NCI-H2171 (cell line): ENCODE measurements at regions not wholly inside any gene's neighbourhood (a gene's known extent, or its start where the extent isn't known, plus 50 kb on each side); places are given as distances from the start of the nearest gene placed in this dataset.

Experiments
- DNase-seq: peaks from one replicate; lab custom pipeline; 2025; lab: John Stamatoyannopoulos, UW

DNA sequence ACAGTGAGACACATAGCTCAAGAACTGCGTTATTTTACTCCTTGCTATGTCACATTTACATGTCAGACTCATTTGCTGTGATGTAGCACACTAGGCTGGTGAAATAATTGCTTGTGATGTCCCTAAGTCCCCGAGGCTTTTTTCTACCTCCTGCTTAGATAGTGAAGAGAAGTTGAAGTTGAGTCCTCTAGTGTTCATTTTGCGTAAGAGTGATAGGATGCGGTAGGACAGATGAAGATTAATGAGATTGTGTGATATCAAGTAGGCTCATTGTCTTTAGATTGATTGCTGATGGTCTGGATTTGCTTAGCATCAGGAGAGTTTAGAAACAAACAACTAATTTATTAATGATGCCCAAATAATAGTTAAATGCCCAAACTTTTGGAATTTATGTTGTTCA, 173.6 kb upstream of the NUDT6 start:
- no peak for DNase-seq

DNA sequence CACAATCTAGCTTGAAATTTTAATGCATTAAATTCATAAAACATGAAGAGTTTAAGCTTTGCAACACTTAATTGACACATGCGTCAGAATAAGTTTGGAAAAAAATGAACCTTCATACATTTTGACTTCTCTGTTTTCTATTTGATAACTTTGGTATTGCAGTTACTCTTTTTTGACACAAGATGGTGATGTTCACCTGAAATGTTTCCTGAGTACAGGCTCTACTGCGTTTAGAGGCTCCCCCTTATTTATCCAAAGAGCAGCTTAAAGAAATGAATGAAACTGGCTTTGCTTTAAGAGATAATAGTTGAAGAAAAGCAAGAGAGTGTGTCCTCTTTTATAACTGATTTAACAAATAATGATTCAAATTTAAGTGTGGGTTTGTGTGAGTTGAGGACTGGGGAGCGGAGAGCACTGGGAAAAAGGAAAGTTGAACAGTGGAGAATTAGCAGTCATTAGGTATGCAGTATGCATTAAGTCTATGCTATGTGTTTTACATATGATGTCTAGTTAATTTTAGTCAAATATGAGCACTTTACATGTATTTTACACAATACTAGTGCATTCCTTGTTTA, 180.6 kb upstream of the NUDT6 start:
- DNase-seq: no peak

GRCh38 chr4:123104310-123105025, 182.1 kb upstream of the NUDT6 start:
- DNase-seq: no peak

- DNase-seq: no peak
Measured at GRCh38 chr4:123105026-123105420, 182.6 kb upstream of the NUDT6 start.

GRCh38 chr4:123106747-123107146, 184.3 kb upstream of the NUDT6 start:
- DNase-seq: no peak

DNA sequence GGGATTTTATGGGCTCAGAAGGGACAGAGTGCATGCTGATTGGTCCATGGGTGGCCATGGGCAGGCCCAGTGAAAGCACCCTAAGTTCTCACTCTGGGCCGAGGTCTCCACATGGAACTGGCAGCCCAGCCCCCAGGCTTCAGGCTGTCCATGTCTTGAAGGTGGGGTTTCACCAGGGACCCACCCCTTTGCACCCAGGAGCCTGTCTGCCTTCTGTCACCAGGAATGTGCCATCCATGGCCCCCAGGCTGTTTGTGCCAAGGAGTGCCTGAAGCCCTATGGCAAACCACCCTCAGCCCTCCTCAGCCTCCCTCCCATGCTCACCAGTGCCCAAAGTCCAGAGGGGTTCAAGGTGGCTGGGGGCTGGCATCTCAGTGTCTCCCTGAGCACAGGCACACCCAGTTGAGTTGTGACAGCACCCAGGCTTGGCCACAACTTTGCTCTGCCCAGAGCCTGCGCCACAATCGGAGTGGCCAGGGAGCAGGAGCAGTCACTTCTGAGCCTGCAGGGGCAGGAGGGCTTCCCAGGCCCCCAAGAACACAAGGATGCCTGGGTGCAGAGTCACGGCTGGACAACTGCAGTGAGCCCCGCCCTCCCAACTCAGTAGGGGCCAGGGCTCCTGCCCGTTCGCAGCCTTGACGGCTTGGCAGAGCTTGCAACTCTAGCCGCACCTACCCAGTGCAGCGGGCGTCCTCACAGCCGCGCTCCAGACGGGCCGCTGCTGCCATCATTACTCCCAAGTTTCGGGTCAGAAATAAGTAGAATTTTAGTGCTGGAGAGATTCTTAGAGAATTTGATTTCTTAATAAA, 185.3 kb upstream of the NUDT6 start:
- no peak for DNase-seq

GRCh38 chr4:123109139-123109538, 186.7 kb upstream of the NUDT6 start:
- no peak for DNase-seq

GRCh38 chr4:123110147-123110546, 187.8 kb upstream of the NUDT6 start:
- no peak for DNase-seq

DNA sequence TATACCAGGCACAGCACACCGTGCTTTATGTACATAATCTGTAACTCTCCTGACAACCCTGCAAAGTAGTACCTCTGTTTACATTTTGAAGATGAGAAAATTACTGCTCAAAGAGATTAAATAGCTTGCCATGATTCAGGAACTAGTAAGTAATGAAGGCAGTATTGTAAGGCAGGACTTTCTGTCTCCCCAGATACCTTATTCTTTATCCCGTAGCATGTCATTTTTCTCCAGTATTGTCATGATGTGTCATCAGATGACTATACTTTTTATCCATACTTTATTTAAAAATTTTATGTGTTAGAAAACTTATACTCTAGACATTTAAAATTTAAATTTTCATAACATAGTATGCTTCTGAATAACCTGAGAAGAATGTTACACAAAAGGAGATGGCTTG, 188.3 kb upstream of the NUDT6 start:
- DNase-seq: no peak

GRCh38 chr4:123113155-123113554, 190.8 kb upstream of the NUDT6 start:
- DNase-seq: no peak

DNA sequence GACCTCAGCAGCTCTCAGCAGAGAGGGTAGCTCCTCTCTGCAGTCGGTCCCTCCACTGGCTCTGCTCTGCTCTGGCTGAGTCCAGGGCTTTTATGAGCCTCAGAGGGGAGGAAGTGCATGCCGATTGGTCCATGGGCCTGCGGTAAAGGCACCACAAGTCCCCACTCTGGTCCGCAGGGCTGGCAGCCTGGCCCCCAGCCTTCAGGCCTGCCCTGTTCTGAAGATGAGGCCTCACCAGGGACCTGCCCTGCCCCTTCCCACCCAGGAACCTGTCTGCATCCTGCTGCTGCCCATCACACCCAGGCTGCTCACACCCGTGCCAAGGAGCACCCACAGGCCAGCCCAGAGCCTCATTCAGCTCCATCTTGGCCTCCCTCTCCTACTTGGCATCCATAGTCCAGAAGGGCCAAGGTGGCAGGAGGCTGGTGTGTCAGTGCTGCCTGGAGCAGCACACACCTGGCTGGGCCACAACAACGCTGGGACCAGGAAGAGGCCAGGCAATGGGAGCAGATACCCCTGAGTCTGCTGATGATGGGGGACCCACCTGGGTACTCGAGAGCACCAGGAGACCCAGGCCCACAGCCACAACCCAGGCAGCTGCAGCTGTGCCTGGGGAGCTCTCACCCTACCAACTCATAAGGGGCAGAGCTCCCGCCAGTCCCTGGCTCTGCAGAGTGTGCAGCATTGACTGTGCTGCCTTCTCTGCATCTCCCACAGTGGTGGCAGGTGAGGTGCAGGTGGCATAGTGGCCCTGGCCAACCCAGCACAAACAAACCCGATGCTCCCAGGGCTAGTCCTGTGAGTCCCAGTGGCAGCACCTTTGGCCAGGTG, 191.9 kb upstream of the NUDT6 start:
- no peak for DNase-seq

DNA sequence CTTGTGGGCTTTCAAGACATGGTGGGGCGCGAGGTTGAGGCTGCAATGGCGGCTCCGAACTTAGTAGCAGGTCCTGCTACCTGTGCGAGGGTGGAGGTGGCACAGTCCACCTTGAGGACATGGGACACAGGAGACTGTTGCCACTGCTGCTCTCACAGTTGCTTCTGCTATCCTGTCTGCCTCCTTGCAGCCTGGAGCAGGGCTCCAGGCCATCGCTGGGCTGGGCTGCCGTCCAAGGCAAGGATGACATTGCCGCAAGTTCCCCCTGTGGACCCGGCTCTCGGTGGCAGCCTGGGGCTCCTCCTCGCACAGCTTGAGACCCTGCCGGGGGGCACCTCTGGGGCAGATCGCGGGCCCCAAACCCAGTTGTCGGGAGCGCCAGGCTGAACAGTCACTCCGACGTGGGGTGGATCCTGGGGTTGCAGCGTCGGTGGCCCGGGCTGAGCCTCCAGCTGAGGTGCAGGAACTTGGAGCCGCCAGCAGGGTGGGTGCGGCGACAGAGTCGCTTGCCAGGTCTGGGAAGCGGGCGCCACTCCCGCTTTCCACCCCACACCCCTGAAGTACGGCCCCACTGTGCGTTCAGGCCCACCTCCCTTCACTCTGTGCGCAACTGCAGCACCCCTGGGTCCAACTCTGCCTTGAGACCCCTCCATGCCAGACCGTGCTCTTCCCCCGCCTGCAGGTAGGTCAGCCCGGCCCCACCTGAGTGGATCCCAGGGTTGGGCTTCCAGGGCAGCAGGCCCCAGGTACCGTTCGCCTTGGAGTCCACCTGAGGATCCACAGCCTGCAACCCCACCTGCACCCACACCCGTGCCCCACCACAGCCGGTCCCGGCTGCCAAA, 192.7 kb upstream of the NUDT6 start:
- DNase-seq: no peak

- no peak for DNase-seq
Measured at GRCh38 chr4:123116412-123116811, 194.0 kb upstream of the NUDT6 start.

DNA sequence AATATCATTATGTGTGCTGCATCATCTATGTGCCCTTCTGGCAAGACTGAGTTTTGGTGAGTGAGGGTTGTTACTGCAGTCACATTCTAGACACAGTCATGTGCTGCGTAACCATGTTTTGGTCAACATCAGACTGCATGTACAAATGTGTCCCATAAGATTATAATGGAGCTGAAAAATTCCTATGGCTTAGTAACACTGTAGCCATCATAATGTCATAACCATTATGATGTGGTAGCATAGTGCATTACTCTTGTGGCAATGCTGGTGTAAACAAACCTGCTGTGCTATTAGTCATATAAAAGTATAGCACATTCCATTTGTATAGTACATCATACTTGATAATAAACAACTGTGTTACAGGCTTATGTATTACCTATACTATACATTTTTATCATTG, 198.1 kb upstream of the NUDT6 start:
- no peak for DNase-seq

DNA sequence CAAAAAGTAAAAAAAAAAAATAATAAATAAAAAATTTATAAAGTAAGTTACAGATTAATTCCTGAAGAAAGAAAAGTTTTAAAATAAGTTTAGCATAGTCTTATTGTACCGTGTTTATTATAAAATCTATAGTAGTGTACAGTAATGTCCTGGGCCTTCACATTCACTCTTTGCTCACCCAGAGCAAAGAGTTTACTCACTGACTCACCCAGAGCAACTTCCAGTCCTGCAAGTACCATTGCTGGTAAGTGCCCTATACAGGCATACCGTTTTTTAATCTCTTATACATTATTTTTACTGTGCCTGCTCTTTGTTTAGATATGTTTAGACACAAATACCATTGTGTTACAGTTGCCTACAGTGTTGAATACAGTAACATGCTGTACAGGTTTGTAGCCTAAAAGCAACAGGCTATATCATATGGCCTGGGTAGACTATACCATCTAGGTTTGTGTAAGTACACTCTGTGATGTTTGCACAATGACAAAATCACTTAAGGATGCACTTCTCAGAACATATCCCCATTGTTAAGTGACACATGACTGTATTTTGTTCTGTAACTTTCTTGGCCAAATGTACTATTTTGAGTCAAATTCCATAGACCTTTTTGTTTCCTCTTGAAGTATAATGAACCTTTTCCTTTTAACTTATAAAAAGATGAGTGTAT, 199.0 kb upstream of the NUDT6 start:
- no peak for DNase-seq

DNA sequence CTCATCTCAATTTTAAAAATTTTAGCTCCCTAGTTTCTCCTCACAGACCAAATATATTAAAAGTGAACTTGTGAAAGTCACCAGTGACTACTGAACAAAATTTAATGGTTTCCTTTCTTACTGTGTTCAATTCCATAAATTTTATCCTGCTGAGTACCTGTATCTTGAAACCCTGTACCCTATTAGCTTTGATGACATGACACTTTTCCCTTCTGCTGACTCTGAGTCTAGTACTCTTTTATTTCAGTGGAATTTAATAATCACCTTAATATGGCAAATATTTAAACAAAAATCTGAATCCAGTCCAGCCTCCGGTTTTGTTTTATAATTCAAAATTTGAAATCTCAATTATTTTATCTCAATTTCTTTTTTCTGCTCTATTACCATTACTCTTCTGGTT, 203.1 kb upstream of the NUDT6 start:
- no peak for DNase-seq

GRCh38 chr4:123127218-123127617, 204.8 kb upstream of the NUDT6 start:
- DNase-seq: no peak

DNA sequence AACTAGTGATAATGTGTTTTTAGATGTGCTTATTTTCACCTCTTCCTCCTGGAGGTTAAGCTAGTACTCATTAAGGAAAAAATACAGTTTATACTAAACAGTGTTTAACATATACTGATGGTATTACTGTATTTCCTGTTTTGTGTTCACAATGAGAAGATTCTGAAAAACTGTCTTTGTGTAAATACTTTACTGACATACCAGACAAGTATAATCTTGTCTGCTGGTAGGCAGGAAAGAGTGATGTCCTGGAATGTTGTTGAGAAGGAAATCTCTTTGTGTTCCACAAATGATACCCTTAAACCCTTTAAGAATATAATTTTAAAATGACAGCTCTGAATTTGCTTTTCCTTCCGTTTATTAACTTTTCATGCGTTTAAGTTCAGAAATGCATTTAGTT, 205.5 kb upstream of the NUDT6 start:
- no peak for DNase-seq

GRCh38 chr4:123133397-123134050, 211.1 kb upstream of the NUDT6 start:
- DNase-seq: no peak

DNA sequence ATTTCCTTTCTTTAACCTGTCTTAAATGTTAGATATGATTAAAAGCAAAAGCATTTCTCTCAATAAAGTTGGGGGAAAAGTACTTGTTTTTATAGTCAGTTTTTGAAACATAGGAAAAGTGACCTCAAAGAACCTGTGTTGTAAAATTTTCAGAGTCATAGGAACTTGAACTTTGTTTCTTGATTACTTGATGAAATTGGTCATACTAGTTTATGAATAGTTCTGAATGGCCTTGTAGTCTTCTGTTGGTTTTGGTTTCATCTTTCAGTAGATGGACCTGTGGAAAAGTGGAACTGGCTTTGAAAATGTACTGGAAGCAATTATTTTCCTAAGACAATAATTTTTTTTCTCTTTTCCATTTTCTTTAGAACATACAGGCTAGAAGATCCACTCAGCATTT, 222.2 kb upstream of the NUDT6 start:
- DNase-seq: no peak
